ENCODE measurements at regions not wholly inside any gene's neighbourhood (a gene's known extent, or its start where the extent isn't known, plus 50 kb on each side); places are given as distances from the start of the nearest gene placed in this dataset.

DNA sequence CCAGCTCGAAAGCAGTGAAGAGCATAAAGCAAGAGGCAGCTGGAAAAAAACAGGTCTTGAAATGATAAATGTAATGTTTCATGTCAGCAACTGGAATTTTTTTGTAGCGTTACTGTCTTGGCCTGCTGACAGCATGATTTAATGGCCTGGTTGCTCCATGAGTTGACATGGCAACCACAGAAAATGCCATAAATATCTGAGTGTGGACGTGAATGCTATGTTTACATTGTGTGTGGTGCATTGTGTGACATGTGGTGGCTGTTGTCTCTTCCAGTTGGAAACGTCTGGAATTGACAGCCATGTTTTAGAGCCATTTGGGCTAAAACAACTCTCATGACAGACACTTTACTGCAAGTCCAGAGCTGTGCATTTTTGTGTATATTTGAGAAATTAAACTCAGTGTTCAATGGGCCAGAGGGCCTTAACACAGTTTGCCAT is 170.0 kb downstream of the FOXA2 start (continued):
- TF ChIP-seq, protein P1, sequence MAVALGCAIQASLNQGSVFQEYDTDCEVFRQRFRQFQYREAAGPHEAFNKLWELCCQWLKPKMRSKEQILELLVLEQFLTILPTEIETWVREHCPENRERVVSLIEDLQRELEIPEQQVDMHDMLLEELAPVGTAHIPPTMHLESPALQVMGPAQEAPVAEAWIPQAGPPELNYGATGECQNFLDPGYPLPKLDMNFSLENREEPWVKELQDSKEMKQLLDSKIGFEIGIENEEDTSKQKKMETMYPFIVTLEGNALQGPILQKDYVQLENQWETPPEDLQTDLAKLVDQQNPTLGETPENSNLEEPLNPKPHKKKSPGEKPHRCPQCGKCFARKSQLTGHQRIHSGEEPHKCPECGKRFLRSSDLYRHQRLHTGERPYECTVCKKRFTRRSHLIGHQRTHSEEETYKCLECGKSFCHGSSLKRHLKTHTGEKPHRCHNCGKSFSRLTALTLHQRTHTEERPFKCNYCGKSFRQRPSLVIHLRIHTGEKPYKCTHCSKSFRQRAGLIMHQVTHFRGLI (CRISPR knock-in tag; IDR thresholded peaks at IDR 0.05), result peak; percentile 79
- peak in 1 of 2 experiments; percentile 83; a peak in 3 of 4 replicates for TF ChIP-seq TEAD1 (CRISPR knock-in tag; IDR thresholded peaks at IDR 0.05)
- no peak for TF ChIP-seq TRIM28 (IDR thresholded peaks at IDR 0.05)
- TF ChIP-seq SMARCA4 (IDR thresholded peaks at IDR 0.05), result peak; percentile 34; the same call in 1 of the 2 replicates
- no peak for TF ChIP-seq ZNF696 (CRISPR knock-in tag; conservative IDR thresholded peaks at IDR 0.05)
- no peak for TF ChIP-seq CBX5 (IDR thresholded peaks at IDR 0.05; ENCODE audit: borderline replicate concordance, low read depth)
- TF ChIP-seq ZKSCAN3 (CRISPR knock-in tag; IDR thresholded peaks at IDR 0.05), result no peak
- TF ChIP-seq, protein P2, sequence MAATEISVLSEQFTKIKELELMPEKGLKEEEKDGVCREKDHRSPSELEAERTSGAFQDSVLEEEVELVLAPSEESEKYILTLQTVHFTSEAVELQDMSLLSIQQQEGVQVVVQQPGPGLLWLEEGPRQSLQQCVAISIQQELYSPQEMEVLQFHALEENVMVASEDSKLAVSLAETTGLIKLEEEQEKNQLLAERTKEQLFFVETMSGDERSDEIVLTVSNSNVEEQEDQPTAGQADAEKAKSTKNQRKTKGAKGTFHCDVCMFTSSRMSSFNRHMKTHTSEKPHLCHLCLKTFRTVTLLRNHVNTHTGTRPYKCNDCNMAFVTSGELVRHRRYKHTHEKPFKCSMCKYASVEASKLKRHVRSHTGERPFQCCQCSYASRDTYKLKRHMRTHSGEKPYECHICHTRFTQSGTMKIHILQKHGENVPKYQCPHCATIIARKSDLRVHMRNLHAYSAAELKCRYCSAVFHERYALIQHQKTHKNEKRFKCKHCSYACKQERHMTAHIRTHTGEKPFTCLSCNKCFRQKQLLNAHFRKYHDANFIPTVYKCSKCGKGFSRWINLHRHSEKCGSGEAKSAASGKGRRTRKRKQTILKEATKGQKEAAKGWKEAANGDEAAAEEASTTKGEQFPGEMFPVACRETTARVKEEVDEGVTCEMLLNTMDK (IDR thresholded peaks at IDR 0.05; ENCODE audit: borderline replicate concordance, insufficient read depth, low read depth, low read length, poor library complexity, severe bottlenecking), result no peak
- TF ChIP-seq, protein P3, sequence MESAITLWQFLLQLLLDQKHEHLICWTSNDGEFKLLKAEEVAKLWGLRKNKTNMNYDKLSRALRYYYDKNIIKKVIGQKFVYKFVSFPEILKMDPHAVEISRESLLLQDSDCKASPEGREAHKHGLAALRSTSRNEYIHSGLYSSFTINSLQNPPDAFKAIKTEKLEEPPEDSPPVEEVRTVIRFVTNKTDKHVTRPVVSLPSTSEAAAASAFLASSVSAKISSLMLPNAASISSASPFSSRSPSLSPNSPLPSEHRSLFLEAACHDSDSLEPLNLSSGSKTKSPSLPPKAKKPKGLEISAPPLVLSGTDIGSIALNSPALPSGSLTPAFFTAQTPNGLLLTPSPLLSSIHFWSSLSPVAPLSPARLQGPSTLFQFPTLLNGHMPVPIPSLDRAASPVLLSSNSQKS (CRISPR knock-in tag; IDR thresholded peaks at IDR 0.05), result no peak
- TF ChIP-seq RHOXF2B (CRISPR knock-in tag; conservative IDR thresholded peaks at IDR 0.05), result no peak
- no peak for TF ChIP-seq ZNF133 (CRISPR knock-in tag; IDR thresholded peaks at IDR 0.05)
- TF ChIP-seq, protein P4, sequence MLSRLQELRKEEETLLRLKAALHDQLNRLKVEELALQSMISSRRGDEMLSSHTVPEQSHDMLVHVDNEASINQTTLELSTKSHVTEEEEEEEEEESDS (CRISPR knock-in tag; IDR thresholded peaks at IDR 0.05), result no peak
- TF ChIP-seq, protein P5, sequence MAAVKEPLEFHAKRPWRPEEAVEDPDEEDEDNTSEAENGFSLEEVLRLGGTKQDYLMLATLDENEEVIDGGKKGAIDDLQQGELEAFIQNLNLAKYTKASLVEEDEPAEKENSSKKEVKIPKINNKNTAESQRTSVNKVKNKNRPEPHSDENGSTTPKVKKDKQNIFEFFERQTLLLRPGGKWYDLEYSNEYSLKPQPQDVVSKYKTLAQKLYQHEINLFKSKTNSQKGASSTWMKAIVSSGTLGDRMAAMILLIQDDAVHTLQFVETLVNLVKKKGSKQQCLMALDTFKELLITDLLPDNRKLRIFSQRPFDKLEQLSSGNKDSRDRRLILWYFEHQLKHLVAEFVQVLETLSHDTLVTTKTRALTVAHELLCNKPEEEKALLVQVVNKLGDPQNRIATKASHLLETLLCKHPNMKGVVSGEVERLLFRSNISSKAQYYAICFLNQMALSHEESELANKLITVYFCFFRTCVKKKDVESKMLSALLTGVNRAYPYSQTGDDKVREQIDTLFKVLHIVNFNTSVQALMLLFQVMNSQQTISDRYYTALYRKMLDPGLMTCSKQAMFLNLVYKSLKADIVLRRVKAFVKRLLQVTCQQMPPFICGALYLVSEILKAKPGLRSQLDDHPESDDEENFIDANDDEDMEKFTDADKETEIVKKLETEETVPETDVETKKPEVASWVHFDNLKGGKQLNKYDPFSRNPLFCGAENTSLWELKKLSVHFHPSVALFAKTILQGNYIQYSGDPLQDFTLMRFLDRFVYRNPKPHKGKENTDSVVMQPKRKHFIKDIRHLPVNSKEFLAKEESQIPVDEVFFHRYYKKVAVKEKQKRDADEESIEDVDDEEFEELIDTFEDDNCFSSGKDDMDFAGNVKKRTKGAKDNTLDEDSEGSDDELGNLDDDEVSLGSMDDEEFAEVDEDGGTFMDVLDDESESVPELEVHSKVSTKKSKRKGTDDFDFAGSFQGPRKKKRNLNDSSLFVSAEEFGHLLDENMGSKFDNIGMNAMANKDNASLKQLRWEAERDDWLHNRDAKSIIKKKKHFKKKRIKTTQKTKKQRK (IDR thresholded peaks at IDR 0.05; ENCODE audit: borderline replicate concordance, low read depth, low read length), result no peak
- TF ChIP-seq ZC3H11A (IDR thresholded peaks at IDR 0.05; ENCODE audit: low read depth, low read length), result no peak
- TF ChIP-seq HNRNPL (IDR thresholded peaks at IDR 0.05; ENCODE audit: low read depth, low read length), result no peak
- TF ChIP-seq, protein P6, sequence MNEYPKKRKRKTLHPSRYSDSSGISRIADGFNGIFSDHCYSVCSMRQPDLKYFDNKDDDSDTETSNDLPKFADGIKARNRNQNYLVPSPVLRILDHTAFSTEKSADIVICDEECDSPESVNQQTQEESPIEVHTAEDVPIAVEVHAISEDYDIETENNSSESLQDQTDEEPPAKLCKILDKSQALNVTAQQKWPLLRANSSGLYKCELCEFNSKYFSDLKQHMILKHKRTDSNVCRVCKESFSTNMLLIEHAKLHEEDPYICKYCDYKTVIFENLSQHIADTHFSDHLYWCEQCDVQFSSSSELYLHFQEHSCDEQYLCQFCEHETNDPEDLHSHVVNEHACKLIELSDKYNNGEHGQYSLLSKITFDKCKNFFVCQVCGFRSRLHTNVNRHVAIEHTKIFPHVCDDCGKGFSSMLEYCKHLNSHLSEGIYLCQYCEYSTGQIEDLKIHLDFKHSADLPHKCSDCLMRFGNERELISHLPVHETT (CRISPR knock-in tag; conservative IDR thresholded peaks at IDR 0.05 in 1 of 2, IDR thresholded peaks at IDR 0.05 in 1 of 2), result peak in 1 of 2 experiments; percentile 84; a peak in 2 of 4 replicates
- TF ChIP-seq CAMTA2 (CRISPR knock-in tag; conservative IDR thresholded peaks at IDR 0.05), result no peak
- TF ChIP-seq CHD1 (IDR thresholded peaks at IDR 0.05; ENCODE audit: low read length), result no peak
- TF ChIP-seq ZNF12 (CRISPR knock-in tag; IDR thresholded peaks at IDR 0.05), result no peak
- TF ChIP-seq NCOA6 (IDR thresholded peaks at IDR 0.05), result no peak

Measured in K562 (cell line).